GM21390 (cell line): ENCODE measurements at regions not wholly inside any gene's neighbourhood (a gene's known extent, or its start where the extent isn't known, plus 50 kb on each side); places are given as distances from the start of the nearest gene placed in this dataset.

ENCODE experiments used
- ATAC-seq: cut with Tn5 transposase; IDR thresholded peaks from one replicate; pipeline ENCODE4 v1.9.1; 2021; ENCODE audit not compliant: unreplicated experiment

DNA sequence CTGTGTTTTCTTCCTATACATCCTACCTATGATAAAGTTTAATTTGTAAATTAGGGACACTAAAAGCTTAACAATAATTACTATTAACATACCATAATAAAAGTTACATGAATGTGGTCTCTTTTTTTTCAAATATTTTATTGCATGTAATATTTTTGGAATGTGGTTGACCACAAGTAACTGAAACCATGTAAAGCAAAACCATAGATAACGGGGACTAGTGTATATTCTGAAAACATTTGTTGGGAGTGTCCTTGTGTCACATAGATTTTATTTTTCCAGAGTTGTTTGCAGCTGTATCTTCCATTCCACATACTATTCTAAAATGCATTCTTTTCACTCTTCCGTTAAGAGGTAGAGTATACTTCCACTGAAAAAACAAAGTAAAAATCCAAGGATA lies 200.4 kb downstream of the KIF18A start:
- no peak for ATAC-seq

DNA sequence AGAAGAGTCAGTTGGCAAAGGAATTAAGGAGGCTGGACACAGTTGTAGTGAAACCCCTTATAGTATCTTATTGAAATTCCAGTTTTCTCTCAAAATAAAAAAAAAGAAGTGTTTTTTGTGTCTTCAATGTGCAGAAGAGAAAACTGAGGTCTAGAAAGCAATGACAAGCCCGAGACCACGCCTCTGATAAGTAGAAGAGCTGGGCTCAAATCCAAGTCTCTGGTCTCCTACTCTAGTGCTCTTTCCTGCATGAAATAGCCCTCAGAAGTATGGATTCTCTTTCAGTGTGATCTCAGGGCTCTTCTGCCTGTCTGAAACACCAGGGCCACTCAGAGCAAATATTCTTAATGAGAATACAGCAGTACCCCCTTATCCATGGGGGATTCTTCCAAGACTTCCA lies 200.9 kb downstream of the KIF18A start:
- no peak for ATAC-seq

DNA sequence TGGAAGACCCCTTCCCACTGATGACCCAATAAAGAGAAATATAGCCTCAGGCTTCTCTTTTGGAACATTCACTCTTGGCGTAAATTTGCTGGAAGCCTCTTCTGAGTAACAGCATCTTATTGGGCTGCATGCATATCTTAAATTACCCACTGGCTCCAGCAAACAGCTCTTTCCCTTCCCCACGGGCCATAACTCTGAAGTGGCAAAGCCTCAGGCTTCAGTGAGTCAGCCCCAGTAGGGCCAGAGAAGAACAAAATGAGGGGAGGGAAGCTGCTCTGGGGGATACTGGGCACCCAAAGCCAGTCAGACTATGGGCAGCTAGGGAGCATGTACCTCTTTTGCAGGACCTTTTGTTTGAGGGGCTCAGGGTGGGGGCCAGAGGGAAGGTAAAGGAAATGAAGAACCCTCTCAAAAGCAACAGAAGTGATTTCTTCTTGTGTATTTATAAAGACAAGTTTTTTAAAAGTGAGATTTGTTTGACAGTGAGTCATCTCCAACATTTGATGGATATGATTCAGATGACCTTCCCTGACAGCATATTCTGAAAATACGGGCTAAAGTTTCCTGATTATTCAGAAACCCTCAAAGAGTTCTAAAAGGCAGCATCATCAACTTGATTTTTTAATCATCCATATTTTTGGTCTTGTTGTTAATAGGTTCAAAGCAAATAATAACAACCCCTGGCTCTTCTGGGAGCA lies 203.4 kb downstream of the KIF18A start:
- ATAC-seq: no peak

DNA sequence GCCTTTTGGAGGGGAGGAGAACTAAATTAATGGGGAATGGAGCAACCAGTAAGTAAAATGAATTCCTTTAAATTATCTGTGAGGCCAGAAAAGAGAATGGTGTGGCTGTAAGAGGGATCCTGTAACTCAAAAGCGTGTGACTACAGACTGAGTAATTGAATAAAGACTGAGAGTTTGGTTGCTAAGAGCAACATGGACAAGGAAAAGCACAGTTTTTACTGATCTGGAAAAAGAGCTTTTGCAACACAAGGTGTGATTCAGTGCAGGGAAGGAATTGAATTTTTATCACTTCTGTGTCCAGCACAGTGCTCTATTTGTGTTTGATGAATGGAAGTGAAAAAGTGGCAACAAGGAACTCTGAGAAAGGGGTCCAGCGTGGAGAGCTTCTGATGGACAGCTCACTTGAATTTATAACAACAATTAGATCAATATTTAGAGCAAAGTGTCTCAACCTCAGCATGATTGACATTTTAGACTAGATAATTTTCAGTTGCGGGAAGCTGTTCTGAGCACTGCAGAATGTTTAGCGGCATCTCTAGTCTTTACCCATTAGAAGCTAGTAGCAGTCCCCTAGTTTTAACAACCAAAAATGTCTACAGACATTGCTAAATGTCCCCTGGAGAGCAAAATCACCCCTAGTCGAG lies 202.8 kb upstream of the BDNF start:
- ATAC-seq: no peak

DNA sequence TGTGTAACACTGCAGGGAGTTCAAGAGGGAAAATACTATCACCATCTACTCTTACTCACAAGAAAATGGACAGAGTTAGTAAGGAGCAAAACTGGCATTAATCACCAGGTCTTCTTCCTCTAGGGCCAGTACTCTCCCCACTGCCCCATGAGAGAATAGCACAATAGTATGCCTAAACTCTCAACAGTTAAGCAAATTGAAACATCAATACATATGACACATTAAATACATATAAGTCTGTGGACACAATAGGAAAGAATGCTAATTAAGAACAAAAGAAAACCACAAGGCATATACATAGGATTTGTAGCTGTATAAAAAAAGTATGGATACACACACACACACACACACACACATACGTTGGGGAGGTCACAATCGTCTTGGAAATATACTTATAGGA lies 197.9 kb upstream of the BDNF start:
- no peak for ATAC-seq

DNA sequence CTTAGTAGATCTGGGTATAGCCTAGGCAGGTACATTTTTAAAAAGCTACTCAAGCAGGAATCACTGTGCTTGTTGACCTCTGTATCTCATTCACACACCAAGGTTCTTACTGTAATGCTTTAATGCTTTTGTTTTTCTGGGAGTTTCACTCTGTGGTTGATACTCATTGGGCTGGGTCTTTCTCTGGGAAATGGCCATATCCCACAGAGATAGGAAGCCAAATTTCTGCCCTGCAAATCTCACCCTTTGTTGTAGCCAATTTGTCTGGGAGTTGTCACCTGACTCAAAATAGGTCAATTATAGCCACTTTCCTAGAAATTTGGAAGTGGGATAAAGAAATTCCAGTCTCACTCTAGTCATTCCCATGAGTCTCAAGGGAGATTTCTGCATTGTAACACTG lies 195.8 kb upstream of the BDNF start:
- no peak for ATAC-seq

DNA sequence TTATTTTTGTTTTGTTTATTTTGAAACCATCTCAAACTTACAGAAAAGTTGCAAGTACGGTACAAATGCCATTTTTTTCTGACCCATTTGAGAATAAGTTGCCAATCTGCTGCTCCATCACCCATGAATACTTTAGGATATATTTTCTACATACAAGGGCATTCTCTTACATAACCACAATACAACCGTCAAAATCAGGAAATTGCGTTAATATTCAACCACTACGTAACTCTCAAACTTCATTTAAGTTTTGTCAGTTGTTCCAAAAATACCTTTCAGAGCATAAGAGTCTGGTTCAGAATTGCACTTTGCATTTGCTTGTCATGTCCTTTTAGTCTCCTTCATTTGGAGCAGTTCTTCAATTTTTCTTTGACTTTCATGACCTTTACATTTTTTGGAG lies 194.3 kb upstream of the BDNF start:
- ATAC-seq: no peak

DNA sequence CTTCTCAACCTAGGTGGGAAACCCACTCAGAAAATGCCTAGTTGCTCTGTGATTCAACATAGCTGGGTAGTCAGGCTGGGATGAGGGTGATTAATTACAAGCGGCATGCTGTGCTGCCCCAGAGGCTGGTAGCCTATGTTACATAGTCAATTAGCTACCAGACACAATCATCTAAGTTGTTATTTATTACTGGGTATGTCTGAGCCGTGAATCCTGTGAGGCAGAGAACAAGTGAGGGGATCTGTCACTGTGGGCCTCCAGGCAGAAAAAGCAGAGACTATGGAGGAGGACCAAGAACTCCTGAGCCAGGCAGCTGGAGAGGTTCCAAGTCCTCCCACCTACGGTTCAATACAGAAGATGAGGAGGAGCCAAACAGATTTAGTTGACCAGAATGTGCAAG lies 186.6 kb upstream of the BDNF start:
- ATAC-seq: no peak

DNA sequence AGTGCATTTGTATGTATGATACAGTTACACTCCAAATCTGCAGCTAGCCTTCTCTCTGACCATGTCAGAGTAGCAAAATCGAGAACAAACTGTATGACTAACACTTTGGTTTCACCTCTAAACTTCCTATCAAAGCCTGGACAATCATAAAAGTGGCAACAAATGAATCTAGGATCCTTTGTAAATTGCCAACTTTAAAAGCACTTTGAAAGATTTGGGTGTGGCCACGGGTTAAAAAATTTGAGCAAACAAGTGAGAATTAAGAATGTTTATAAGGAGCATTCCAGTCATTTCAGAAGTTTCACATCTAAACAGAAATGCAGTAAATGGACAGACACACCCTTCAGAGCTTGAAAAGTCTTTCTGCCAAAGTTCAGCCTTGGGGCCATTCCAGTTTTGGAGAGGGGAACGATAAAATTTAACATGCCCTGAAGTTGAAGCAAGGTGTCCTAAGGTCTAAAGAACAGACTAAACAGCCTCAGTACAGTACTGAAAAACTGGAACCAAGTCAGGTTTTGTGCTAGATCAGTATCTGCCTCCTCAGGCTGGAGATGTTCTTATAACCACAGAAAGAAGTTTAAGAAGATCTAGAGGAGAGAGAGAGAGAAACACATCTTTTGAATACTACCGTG lies 181.9 kb upstream of the BDNF start:
- peak; percentile 60 for ATAC-seq

DNA sequence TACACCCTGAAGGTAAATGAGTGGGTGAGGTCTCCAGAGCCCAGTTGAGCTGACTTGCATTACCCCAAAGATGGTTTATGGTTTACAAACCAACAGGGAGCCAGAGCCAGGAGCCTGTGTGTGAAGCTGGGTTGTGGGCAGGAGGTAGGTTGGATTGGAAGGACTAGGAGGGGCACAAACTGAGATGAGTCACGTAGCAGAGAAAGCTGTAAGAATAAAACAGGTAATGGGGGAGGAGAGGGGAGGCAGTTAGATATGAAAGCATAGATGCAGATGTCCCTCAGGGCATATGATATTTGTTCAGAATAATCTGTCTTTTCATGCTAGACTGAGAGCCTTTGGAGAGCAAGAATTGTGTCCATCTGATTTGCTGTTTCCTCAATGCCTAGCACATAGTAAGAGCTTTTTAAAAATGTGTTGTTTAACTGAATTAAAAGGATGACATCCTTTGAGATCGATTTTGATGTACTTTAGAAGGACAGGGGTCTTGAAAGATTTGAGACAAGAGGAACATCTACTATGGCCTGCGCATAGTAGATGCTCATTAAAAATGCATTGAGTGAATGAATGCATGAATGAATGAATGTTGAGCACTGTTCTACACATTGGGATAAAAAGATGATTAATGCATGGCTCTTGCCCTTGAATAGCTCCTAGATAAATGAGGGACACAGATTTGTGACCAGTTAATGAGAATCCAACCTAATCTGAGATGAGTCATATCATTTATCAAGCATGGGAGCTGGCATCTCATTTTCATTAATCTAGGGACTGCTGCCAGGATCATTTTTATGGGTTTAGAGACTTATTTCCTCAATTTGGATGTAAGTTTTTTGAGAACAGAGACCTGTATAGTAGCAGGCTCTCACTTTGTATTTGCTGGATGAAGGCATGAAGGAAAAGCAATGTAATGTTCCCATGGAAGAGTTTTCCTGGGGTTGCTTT lies 175.8 kb upstream of the BDNF start:
- ATAC-seq: no peak

DNA sequence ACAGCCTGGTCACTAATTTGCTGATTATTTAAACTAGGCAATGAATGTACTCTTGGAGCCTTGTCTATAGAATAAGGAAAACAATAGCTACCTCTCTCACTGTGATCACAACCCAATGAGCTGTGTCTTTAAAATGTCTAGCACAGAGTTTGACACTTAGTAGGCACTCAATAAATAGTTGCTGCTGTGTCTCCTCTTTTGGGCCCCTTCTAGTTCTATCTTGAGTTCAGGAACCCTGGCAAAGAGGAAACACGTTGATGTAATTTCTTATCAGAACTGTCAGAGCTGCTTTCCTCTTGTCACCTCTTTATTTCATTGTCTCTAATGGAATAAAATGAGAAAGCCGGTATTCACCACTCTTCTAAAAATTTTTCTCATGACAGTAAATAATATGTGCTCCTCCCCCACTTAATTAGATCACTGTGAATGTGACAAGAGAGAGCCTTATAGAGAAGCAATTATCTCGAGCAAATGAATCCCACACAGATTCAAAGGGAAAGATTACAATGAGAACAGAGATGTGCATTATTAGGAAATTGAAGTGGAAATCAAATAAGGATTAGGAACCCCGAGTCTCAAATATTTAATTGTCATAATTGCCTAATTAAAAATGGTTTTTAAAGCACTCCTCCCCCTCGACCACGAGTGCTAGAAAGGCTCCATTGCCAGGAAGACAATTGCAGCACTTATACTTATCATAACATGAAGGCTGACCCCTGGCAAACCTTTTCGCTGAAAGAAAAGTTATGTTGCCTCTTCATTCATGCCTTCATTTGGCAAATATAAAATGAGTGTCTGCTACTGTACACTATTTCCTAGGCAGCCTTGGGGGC lies 175.0 kb upstream of the BDNF start:
- no peak for ATAC-seq

DNA sequence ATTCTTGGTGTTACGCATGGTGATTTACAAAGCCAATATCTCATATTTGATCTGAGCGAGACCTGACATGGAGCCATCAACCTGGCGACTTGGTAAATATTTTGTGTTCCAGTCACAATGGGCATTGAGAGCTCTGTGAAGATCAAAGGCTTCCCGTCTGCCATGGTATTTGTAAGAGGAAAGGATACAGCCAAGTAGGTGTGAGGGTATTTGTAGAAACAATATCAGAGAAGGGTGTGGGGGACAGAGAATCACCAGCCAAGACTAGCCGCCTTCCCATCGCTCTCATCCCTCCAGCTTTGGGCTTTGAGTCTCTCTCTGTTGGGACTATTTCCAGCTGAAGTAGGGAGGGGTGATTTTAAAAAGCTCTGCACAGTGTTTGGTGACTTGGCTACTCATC lies 173.4 kb upstream of the BDNF start:
- no peak for ATAC-seq

DNA sequence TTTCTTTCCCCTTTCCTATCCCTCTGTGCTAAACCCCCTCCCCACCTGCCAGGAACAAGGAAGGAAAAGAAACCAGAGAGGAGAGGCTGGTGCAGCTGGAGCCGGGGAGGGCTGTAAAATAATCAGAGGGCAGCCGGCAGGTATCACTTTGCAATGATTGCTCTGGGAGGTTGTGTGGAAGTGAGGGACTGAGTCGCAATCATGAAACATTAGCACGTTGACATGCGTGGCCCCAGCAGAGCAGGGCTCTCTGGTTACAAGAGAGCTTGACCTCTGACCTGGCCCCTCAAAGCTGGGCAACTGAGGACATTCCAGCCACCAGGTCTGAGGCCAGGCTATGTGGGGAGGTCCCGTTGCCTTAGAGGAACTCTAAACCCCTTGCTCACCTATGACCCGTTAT lies 170.8 kb upstream of the BDNF start:
- no peak for ATAC-seq

DNA sequence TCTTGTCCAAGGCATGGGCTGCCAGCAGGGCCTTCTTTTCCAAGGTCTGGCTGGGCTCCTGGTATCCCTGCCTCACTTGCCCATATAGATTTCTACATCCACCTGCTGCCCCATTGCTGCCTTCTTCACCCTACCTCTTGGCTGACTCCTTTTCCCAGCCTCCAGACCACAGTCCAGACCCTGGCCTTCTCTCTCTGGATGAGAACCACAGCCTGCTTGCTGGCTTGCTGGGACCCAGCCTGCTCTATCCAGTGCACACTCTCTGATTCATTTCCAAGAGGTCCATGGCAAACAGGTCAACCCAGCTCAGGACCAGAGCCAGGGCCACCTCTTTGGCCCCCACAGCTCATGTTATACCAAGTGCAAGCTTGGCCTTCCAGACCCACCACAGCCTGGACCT lies 169.4 kb upstream of the BDNF start:
- no peak for ATAC-seq

DNA sequence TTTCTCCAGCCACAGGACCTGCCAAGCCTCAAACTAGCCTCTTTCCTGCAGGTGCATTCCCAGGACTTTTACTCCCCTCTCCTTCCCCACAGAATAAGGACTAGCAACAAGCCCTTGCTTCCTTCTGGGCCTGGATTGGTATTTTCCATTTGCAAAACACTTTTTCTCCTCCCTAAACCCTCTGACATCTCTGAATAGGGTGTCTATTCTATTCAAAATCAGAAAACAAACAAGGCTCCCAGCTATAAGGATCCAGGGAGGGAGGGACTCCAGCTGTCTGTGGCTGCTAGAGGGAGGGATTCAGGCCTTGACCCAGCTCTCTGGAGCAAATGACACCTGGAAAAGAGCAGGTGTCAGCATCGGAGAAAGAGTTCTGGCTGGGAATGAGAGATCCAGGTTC lies 168.5 kb upstream of the BDNF start:
- ATAC-seq: no peak

DNA sequence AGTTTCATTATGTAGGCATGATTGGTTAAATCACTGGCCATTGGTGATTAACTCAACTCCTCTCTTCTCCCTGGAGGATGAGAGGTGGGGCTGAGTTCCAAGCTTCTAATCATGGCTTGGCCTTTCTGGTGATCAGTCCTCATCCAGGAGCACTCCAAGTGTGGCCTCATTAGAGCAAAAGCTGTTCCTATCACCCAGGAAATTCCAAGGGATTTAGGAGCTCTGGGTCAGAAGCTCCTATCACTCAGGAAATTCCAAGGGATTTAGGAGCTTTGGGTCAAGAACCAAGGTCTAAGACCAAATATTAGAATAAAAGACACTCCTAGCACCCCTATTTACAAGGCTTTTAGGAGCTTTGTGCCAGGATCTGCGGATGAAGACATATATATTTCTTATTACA lies 168.0 kb upstream of the BDNF start:
- no peak for ATAC-seq

DNA sequence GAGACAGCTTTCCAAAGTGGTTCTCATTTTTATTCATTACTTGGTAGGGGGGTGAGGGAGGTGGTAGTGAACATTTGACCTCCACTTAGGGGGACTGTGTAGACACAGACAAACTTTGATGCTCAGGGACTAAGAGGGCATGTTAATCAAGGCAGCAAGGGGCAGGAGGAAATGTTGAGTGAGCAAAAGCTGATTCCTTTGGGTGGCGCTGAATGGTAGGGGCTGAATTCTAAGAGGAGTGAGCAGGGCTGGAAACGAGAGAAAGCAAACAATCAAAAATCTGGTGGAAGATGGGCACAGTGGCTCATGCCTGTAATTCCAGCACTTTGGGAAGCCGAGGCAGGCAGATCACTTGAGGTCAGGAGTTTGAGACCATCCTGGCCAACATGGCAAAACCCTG lies 164.8 kb upstream of the BDNF start:
- ATAC-seq: no peak

DNA sequence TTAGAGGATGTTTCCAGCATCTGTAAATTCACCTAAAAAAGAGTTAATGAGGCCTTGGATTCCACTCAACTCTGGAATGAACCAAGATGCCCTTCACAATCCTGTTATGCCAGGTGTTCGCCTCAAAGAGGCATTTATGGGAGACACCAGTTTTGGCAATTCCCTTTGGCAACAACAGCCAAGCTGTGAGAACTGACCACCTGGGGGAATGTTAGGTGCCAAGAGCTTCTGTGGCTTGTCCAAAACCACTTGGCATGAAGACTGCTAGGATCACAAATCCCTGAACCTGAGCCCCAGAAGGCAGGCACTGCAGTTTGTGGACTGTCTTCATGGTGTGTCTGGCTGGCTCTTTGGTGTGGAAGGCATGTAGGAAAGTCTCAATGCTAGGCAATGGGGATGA lies 164.4 kb upstream of the BDNF start:
- ATAC-seq: no peak

DNA sequence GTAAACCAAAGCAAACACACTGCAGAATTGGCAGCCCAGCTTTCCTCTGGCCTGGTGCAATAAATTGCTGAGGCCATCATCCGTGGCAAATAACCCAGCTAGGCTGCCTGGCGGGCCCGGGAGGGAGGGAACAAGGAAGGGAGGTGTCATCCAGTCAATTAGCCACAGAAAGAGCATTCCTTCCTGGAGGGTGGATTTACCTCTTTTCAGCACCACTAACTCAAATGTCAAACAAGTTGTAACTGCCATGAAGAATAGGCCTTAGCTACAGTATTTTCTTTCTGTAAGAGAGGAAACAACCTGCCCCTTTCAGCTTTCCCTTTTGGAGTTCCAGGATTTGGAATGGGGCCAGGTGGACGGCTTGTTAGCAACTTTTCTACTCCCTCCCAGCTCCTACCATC lies 163.8 kb upstream of the BDNF start:
- ATAC-seq: no peak

DNA sequence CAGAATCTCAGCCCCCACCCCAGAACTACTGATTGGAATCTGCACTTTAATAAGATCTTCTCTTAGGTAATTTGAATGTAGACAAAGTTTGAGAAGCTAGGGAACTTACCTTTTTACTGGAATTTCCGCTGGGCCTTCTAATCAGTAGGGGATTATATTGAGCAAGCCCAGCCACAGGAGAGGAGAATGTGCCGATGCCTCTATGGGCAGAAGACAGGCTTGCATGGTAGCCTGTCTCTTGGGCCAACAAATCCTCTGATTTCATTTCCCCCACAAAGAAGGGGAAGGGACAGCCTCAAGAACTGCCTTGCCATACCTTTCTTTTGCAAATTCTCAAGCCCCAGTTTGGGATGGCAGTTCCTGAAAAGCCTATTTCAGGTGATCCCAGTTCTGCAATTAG lies 163.4 kb upstream of the BDNF start:
- ATAC-seq: no peak
